Esophagus squamous epithelium (tissue), 5 donors: ENCODE measurements at regions not wholly inside any gene's neighbourhood (a gene's known extent, or its start where the extent isn't known, plus 50 kb on each side); places are given as distances from the start of the nearest gene placed in this dataset.

Experiments
- DNase-seq: peaks from one replicate; lab custom pipeline; 2025; lab: John Stamatoyannopoulos, UW
- H3K27ac ChIP-seq, 4 donors: fragments of 200-600 bp; sonication (generic); one replicate each; pipeline ENCODE4 v1.5.1; 2016 to 2019; ENCODE audit warnings: mild to moderate bottlenecking in 1 of 4
- H3K27me3 ChIP-seq, 4 donors: fragments of 200-600 bp; sonication (generic); 1 replicate in 3 of 4; 2 replicates in 1 of 4; pipeline versions ENCODE4 v1.5.1 to v1.6.0; 2017 to 2021; ENCODE audit warnings: antibody characterized with exemption in 1 of 4
- H3K36me3 ChIP-seq, 3 donors: fragments of 200-600 bp; sonication (generic); one replicate each; pipeline ENCODE4 v1.5.1; 2016 to 2019
- H3K4me1 ChIP-seq, 3 donors: fragments of 200-600 bp; sonication (generic); one replicate each; pipeline ENCODE4 v1.5.1; 2017 to 2019
- H3K4me3 ChIP-seq, 4 donors: fragments of 200-600 bp; sonication (generic); 1 replicate in 3 of 4; 2 replicates in 1 of 4; pipeline ENCODE4 v1.5.1; 2016 to 2019; ENCODE audit warnings: mild to moderate bottlenecking in 2 of 4, moderate library complexity in 1 of 4
- H3K9me3 ChIP-seq, 3 donors: fragments of 200-600 bp; sonication (generic); one replicate each; pipeline ENCODE4 v1.5.1; 2016 to 2019
- POLR2A ChIP-seq, 4 donors: fragments of 450-650 bp; IDR thresholded peaks; one replicate each; pipeline ENCODE4 v1.6.1; 2017; ENCODE audit warnings: antibody characterized with exemption in 4 of 4, mild to moderate bottlenecking in 4 of 4, moderate library complexity in 3 of 4
- WGBS, 2 donors: methylation state at CpG; one replicate each; pipeline ENCODE4 v1.1.5; 2018; 5-methylcytosine and 5-hydroxymethylcytosine counted together
- intact Hi-C: fragments of 100-400 bp; cut with DNase I; formaldehyde crosslinking; loops from one replicate; pipeline ENCODE4 v1.15.0; 2022
- TF ChIP-seq, protein P1 (sequence below), 6 experiments: fragments of 450-650 bp in 4 of 6; fragments of 200-600 bp in 2 of 6; sonication (generic) in 2 of 6; IDR thresholded peaks; one replicate each; pipeline ENCODE4 v1.5.1; 2016 to 2019; ENCODE audit warnings: antibody characterized with exemption in 6 of 6, mild to moderate bottlenecking in 4 of 6, moderate library complexity in 4 of 6
- donor health status: DM: yes; HTN: yes; CAD: no.

DNA sequence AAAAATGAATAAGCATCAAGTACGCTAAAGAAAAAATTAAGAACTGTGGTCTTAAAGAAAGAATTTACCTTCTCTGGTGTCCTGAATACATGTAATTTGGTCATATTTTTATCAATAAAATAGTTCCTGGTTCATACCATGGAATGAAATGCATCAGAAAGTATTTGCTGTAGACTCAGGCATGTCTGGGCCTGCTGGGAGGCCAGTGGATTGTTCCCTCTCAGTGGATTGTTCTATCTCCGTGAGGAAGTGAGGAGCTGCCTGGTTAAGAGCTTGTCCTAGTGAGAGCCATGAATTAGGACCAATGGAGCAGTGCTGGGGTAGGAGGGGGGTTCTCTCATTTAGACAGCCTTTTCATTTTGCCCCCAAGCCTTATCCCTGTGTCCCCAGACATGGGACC lies 211.7 kb upstream of the HABP2 start:
- intact Hi-C loops = no loop called here
- 60 to 75% methylated on average over 2 of the region's 2 CpGs for WGBS, 2 donors
- Histone ChIP-seq H3K4me1 (no peaks in the 10 kb centered on the region), H3K9me3 (no peaks in the 10 kb centered on the region), H3K36me3 (no peaks in the 10 kb centered on the region), H3K27me3 (no peaks in the 10 kb centered on the region), H3K4me3 (no peak overlapping the region), H3K27ac (no peak overlapping the region)
- no peak for TF ChIP-seq POLR2A (IDR thresholded peaks at IDR 0.05)
- no peak for DNase-seq

DNA sequence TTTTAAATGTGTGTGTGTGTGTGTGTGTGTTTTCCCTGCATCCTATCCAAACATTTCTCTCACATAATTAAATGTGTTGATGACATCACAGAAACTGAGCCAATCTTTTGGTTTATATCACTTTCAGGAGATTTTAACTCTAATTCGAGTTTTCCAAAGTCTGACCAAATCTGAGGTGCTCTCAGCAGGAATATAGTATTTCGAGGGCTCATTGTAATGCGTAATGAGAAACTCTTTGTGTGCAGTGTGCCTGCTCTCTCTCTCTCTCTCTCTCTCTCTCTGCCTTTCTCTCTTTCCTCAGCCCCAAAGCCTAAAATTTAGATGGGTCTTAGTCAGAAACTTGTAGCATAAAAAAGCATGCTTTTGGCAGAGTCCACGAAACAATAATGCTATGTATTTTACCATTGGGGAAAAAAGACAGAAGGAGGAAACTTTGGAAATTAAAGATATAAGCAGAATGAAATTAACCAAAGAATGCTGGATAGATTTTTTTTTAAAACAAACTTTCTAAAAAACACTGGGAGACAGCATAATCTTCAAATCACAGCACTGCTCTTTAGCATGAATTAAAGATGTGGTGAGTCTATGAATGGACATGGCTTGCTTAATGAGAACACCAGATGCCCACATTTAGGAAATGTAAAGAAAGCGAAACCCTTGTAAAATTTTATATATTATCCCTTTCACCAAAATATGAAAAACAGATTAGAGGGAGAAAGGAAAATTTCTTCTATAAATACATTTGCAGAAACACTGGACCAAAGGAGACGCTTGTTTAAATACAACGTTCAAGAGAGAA lies 206.8 kb upstream of the HABP2 start:
- Histone ChIP-seq H3K27ac (no peak overlapping the region), H3K27me3 (no peaks in the 10 kb centered on the region), H3K4me3 (no peak overlapping the region), H3K36me3 (no peaks in the 10 kb centered on the region), H3K4me1 (no peaks in the 10 kb centered on the region), H3K9me3 (no peaks in the 10 kb centered on the region)
- DNase-seq = no peak
- TF ChIP-seq, protein P1, sequence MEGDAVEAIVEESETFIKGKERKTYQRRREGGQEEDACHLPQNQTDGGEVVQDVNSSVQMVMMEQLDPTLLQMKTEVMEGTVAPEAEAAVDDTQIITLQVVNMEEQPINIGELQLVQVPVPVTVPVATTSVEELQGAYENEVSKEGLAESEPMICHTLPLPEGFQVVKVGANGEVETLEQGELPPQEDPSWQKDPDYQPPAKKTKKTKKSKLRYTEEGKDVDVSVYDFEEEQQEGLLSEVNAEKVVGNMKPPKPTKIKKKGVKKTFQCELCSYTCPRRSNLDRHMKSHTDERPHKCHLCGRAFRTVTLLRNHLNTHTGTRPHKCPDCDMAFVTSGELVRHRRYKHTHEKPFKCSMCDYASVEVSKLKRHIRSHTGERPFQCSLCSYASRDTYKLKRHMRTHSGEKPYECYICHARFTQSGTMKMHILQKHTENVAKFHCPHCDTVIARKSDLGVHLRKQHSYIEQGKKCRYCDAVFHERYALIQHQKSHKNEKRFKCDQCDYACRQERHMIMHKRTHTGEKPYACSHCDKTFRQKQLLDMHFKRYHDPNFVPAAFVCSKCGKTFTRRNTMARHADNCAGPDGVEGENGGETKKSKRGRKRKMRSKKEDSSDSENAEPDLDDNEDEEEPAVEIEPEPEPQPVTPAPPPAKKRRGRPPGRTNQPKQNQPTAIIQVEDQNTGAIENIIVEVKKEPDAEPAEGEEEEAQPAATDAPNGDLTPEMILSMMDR (IDR thresholded peaks at IDR 0.05) = no peak
- no peak for TF ChIP-seq POLR2A (IDR thresholded peaks at IDR 0.05)
- 70 to 74% methylated on average over 7 of the region's 7 CpGs for WGBS, 2 donors
- intact Hi-C loops = no loop called here

DNA sequence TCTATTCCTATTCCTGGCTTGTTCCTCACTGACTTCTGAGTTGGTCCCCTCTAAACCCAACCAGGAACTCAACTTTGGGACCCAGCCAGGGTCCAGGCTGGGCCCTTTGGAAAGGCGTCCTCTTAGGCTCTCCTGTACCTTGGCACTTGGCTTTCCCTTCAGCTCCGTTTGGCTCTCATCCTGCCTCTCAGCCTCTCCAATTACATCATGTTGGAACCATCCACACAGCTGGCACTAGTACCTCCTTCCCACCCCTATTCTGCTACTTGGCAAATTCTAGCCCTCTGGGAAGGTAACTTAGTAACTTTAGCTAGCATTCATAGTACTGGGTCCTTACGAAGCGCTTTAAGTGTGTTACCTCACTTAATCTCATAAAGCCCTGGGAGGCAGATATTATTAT lies 205.3 kb upstream of the HABP2 start:
- Histone ChIP-seq H3K4me1 (no peaks in the 10 kb centered on the region), H3K27me3 (peaks cover 0 to 2% (median 0%) of the 10 kb centered on the region in 4 donors), H3K4me3 (no peak overlapping the region), H3K36me3 (no peaks in the 10 kb centered on the region), H3K9me3 (no peaks in the 10 kb centered on the region), H3K27ac (no peak overlapping the region)
- 43 to 45% methylated on average over 4 of the region's 4 CpGs for WGBS, 2 donors
- no peak for TF ChIP-seq POLR2A (IDR thresholded peaks at IDR 0.05)
- TF ChIP-seq, protein P1 (IDR thresholded peaks at IDR 0.05) = no peak
- intact Hi-C loops = no loop called here
- DNase-seq = no peak

DNA sequence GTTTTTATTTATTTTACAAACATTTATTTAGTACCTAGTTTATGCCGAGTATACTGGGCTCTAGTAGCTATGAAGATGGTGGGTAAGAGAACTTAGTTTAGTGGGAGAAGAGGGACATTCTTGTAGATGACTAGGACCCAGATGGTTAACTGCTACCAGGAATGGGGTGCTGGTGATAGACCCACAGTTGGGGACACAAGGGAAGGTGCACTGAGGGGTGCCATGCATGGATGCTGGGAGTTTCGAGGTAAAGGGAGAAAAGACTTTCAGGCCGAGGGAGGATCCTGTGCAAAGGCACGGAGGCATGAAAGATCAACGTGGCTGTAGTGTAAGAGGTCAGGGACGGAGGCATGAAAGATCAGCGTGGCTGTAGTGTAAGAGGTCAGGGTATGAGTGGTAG lies 204.2 kb upstream of the HABP2 start:
- Histone ChIP-seq H3K36me3 (no peaks in the 10 kb centered on the region), H3K27me3 (peaks cover 0 to 9% (median 0%) of the 10 kb centered on the region in 4 donors), H3K9me3 (no peaks in the 10 kb centered on the region), H3K4me3 (no peak overlapping the region), H3K4me1 (no peaks in the 10 kb centered on the region), H3K27ac (no peak overlapping the region)
- no peak for DNase-seq
- intact Hi-C loops = no loop called here
- 82 to 84% methylated on average over 7 of the region's 7 CpGs for WGBS, 2 donors
- TF ChIP-seq, protein P1 (IDR thresholded peaks at IDR 0.05) = no peak

DNA sequence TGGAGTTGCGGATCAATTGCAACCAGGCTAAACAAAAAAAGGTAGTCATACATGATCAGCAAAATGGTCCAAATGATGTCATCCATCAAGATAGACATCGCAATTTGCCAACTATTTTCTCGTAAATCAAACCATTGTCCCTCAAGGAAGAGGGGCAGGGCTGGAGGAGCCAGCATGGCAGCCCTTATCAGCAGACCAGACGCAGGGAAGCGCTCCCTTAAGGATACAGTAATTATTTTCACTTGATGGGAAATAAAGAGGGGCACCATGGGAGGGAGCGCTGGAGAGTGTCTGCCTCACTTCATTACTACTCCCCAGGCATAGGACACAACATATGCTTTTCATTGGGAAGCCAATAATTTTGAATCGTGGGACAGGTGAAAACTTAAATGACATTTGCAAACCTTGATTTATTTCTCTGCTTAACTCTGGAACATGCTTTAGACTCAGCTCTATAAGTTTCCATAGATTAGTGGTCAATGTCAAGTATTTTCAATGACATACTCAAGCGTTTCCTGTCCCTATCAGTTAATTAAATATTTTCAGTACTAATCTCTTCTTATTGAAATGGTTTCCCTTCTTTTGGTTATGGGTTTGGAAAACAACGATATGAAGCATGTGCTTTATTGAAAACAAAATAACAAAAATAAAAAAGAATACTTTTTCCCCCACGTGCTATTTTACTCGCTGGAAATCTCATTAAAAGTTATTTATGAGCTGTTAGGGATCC lies 202.4 kb upstream of the HABP2 start:
- Histone ChIP-seq H3K27ac (no peak overlapping the region), H3K27me3 (peaks cover 0 to 9% (median 0%) of the 10 kb centered on the region in 4 donors), H3K9me3 (no peaks in the 10 kb centered on the region), H3K4me3 (no peak overlapping the region), H3K4me1 (no peaks in the 10 kb centered on the region), H3K36me3 (no peaks in the 10 kb centered on the region)
- DNase-seq = no peak
- no peak for TF ChIP-seq POLR2A (IDR thresholded peaks at IDR 0.05)
- TF ChIP-seq, protein P1 (IDR thresholded peaks at IDR 0.05) = no peak
- intact Hi-C loops = no loop called here
- 80 to 82% methylated on average over 11 of the region's 11 CpGs for WGBS, 2 donors
